G401.6 (cell line): ENCODE measurements at regions not wholly inside any gene's neighbourhood (a gene's known extent, or its start where the extent isn't known, plus 50 kb on each side); places are given as distances from the start of the nearest gene placed in this dataset.
"Not testable (repeated sequence)": the region's sequence is repeated elsewhere in the genome, so short reads cannot be mapped to it uniquely, and the experiment has no call there.

Experiments used
- FAIRE-seq: peaks from 2 replicates; lab custom pipeline; 2012; peaks lifted over from hg19 to GRCh38; lab: Jason Lieb, UNC

- FAIRE-seq, result no peak
These were observed 59.2 kb upstream of the TMEM47 start for GRCh38 chrX:34716302-34716701.

- no peak for FAIRE-seq
These were observed 77.3 kb upstream of the TMEM47 start for GRCh38 chrX:34734383-34734782.

- FAIRE-seq, result no peak
These were observed 87.4 kb upstream of the TMEM47 start for GRCh38 chrX:34744521-34744920.

GRCh38 chrX:34749896-34750295 lies 92.8 kb upstream of the TMEM47 start:
- FAIRE-seq, result no peak

- no peak for FAIRE-seq
These were observed 107.8 kb upstream of the TMEM47 start for GRCh38 chrX:34764852-34765361.

GRCh38 chrX:34768290-34768689 lies 111.2 kb upstream of the TMEM47 start:
- FAIRE-seq, result no peak

- FAIRE-seq, result no peak
These were observed 113.4 kb upstream of the TMEM47 start for GRCh38 chrX:34770511-34770910.

- FAIRE-seq, result no peak
These were observed 121.8 kb upstream of the TMEM47 start for GRCh38 chrX:34778916-34779315.

GRCh38 chrX:34790026-34790425 lies 132.9 kb upstream of the TMEM47 start:
- no peak for FAIRE-seq

GRCh38 chrX:34805951-34806350 lies 136.6 kb upstream of the FAM47B start:
- no peak for FAIRE-seq

GRCh38 chrX:34809096-34809495 lies 133.5 kb upstream of the FAM47B start:
- no peak for FAIRE-seq

- no peak for FAIRE-seq
These were observed 132.2 kb upstream of the FAM47B start for GRCh38 chrX:34810364-34810763.

GRCh38 chrX:34810916-34811315 lies 131.7 kb upstream of the FAM47B start:
- FAIRE-seq, result no peak

GRCh38 chrX:34813618-34814017 lies 129.0 kb upstream of the FAM47B start:
- peak; percentile 58 for FAIRE-seq

GRCh38 chrX:34826964-34827363 lies 115.6 kb upstream of the FAM47B start:
- no peak for FAIRE-seq

GRCh38 chrX:34839451-34839850 lies 103.1 kb upstream of the FAM47B start:
- no peak for FAIRE-seq

GRCh38 chrX:34841205-34841604 lies 101.4 kb upstream of the FAM47B start:
- FAIRE-seq, result not testable (repeated sequence)

- FAIRE-seq, result no peak
These were observed 94.3 kb upstream of the FAM47B start for GRCh38 chrX:34848281-34848680.

- FAIRE-seq, result no peak
These were observed 93.2 kb upstream of the FAM47B start for GRCh38 chrX:34849371-34849770.

GRCh38 chrX:34859191-34859590 lies 83.4 kb upstream of the FAM47B start:
- no peak for FAIRE-seq

GRCh38 chrX:34863906-34864305 lies 78.7 kb upstream of the FAM47B start:
- FAIRE-seq, result no peak

- no peak for FAIRE-seq
These were observed 76.0 kb upstream of the FAM47B start for GRCh38 chrX:34866646-34867045.

- no peak for FAIRE-seq
These were observed 74.0 kb upstream of the FAM47B start for GRCh38 chrX:34868633-34869032.

GRCh38 chrX:34873500-34874225 lies 68.9 kb upstream of the FAM47B start:
- FAIRE-seq, result no peak
